NCI-H774 (cell line): ENCODE measurements at regions not wholly inside any gene's neighbourhood (a gene's known extent, or its start where the extent isn't known, plus 50 kb on each side); places are given as distances from the start of the nearest gene placed in this dataset.
"Not testable (repeated sequence)": the region's sequence is repeated elsewhere in the genome, so short reads cannot be mapped to it uniquely, and the experiment has no call there.

Source experiments
- DNase-seq: peaks from one replicate; lab custom pipeline; 2025; lab: John Stamatoyannopoulos, UW

DNA sequence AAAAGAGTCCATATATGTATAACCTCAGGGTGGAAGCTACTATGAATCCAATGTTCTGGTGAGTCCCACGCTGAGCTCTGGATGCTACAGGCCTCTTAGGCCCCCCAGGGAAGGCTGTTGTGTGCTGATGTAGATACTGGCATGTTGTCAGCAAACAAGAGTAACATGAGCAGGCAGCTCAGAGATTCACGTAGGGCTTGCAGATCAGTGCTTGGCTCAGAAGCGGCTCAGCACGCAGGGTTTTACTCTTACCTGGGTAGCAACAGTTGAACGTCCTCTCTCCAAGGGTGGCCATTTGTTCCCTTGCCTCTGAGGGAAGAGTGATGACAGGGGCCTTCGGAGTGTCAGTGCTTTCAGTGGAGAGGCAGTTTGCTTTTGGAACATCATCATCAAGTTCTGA, 93.4 kb downstream of the ZFP64 start:
- no peak for DNase-seq

DNA sequence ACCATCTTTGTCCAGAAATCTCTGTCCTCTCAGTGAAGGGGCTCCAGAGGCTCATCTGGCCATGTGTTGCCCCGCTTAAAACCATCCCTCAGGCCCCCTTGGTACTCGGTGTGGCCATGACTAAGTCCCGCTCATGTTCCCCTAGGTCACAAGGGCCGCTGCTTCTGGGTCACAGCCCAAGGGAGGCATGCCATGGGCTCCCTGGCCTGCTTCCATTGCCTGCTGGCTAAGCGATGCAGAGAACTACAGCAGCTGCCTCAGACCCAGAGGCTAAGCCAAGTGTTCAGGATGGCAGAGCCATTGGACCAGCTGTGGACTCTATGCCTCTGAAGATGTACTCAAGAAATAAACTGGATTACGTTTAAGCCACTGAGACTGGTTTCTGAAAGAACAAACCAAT, 95.5 kb downstream of the ZFP64 start:
- no peak for DNase-seq

DNA sequence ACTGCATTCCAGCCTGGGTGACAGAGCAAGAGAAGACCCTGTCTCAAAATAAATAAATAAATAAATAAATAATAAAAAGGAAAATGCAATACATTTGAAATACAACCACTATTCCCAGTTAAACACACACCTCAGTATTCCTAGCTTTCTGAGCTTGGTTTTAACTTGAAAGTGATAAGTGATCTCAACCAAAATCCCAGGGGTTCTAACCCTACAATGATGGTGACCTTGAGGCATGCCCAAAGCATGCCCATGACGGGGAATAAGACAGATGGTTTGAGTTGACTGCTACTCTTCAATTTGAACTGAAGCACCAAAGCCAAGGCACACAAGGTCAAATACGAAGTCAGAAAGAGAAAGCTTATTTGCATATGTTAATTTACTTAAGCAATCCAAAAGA, 96.9 kb downstream of the ZFP64 start:
- no peak for DNase-seq

DNA sequence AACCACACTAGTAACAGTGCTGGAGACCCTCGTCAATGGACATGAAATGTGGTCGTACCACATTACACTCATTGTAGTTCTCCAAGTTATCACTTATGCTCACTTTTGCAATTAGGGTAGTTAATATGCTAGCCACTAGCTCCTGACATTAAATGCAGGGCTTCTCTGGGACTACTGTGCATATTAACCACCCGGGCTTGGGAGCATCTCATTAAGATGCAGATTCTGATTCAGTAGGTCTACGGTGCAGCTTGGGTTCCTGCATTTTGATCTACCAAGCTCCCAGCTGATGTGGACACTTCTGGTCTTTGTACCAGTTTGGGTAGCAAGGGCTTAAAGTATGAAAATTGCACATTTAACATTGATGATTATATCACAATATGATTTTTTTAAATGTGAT, 98.0 kb downstream of the ZFP64 start:
- no peak for DNase-seq

DNA sequence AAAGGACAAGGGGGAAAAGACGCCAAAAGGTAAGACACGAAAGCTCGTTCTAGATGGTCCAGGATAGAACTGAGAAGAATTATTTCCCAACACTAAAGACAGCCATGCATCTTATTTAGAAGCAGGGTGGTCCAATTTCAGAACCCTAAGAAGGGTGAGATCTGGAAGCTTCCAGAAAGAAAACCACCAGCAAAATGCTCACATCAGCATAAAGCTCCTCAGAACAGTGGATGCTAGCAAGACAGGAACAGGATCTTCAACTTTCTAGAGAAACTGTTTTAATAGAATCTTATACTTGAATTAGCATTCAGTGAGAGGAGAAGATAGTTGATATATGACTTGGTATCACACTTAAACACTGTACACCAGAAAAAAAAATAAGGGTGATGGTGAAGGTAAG, 101.5 kb downstream of the ZFP64 start:
- DNase-seq: no peak

DNA sequence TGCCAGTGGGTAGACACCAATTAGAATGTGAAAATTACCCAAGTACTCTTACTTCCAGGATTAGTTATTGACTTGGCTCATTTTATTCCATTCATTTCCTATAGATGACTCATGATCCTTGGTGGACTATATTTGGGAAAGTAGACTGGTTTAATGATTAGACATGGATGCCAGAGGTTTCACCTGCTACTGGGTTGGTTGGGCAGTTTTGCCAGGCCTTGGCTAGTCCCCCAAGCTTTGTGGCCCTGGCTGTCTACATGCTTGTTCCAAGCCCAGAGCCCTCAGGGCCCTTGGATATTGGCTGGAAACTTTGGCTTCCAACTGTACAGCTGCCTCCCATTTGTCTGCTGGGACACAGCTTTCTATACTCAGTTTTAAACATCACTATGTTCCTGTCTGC, 104.1 kb downstream of the ZFP64 start:
- no peak for DNase-seq

DNA sequence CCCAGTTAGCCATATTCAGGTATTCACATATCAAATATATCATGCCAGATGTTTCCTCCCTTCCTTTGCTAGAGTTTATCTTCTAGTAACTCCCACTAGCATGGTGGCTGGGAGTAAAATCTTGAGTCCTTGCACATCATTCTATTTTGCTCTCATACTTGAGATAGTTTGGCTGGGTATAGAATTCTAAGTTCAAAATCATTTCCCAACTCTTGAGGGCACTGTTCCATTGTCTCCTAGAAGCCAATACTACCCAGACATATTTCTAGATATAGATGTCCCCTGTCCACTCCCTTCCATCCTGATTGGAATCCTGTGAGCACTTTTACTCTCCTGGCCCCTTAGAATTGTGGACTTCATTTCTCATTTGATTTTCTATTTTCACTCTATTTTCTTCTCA, 104.7 kb downstream of the ZFP64 start:
- no peak for DNase-seq

DNA sequence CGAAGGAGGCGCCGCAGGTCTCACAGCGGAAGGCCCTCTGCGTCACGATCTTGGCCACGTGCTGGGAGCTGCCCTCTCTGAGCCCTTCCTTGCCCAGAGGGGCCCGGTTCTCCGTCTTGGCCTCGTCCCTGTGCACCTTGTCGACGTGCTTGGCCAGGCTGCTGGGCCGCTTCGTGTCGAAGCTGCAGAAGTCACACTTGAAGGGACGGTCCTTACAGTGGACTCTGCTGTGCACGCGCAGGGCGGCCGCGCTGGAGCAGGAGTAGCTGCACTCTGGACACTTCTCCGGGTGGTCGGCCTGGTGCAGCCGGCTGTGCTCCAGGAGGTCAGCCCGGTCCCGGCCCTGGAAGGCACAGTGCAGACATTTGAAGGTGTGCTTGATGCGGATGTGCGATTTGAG, 106.9 kb downstream of the ZFP64 start:
- DNase-seq: no peak

DNA sequence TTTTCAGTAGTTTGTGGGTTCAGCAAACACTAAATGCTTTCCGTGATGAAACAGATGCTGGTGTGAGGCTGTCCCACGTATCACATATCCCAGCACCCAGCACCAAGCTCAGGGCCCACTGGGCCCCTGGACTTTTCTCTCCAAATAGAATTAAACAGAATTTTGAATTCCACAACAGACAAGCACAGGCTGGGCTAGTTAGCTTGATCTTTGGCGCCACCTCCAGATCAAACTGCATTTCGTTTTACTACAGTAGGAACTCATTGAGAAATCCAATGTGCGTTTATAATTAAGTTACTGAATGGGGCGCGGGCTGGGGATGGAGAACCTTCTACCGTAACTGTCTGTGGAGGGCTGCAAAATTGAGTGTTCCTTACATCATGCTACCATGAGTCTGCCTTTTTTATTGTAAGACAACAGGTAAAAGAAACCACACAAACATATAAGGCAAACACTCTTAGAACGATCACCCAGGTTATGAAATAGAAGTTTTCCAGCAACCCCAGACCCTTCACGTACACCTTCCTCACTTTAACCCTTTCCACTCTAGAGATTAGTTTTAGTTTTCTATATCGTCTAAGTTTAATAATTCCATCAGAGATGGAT, 107.8 kb downstream of the ZFP64 start:
- peak; percentile 25 for DNase-seq

DNA sequence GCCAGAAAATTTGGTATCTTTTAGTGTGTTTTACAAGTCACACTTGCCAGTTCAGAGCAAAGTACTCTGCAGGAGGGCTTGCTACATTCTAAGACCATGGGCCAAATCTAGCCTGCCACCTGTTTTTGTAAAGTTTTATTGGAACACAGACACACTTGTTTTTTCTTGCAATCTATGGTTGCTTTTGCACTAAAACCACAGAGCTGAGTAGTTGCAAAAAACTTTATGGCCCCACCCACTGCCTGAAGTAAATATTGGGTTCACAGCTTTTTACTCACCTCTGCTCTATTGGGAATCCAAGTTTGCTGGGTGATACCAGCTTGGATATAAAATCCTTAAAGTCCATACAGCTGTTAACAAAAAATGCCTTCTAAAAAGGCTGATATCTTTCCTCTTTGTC, 109.0 kb downstream of the ZFP64 start:
- no peak for DNase-seq

DNA sequence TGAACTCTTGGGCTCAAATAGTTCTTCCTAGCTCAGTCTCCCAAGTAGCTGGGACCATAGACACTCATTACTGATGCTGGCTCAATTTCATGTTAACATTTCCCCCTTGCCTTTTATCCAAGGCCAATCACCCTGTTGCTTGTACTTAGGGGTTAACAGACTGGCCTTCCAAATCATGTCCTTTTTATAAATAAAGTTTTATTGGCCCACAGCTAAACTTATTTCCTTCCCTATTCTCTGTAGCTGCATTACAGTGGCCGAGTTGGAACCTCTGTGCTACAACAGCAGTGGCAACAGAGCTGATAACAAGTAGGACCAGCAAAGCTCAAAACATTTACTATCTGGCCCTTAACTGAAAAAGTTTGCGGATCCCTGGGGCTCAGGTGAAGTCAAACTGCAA, 109.8 kb downstream of the ZFP64 start:
- no peak for DNase-seq

DNA sequence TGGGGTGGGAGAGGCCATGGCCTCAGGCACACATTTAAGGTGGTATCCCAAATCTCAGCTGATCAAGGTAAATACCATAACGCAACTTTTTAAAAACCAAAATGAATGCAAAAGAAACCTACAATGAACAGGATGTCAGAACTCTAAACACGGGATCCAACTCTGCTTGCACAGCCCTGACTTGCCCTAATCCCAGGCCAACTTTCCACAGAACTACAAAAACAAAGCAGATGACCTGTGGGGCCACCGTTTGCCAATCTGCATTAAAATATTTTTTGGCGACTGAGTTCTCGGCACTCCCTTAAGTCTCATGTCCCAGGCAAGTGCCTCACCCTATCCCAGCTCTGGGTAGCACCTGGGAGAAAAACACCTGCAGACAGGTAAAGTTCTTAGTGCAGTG, 110.5 kb downstream of the ZFP64 start:
- no peak for DNase-seq

DNA sequence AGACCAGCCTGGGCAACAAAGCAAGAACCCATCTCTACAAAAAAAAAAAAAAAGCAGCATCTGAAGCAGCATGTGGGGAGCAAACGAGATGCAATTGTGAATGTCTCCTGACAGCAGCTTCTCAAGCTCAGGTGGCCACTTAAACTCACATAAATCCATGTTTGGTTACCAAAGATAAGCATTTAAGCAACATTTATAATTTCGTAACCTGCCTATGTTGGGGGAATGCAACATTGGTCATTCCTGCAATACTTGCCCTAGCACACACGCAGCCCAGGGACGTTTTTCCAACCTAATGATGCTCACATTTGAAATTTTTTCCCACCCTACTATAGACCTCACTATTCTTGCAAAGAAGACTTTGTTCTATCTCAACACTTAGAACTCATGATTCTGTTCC, 113.3 kb downstream of the ZFP64 start:
- DNase-seq: no peak

DNA sequence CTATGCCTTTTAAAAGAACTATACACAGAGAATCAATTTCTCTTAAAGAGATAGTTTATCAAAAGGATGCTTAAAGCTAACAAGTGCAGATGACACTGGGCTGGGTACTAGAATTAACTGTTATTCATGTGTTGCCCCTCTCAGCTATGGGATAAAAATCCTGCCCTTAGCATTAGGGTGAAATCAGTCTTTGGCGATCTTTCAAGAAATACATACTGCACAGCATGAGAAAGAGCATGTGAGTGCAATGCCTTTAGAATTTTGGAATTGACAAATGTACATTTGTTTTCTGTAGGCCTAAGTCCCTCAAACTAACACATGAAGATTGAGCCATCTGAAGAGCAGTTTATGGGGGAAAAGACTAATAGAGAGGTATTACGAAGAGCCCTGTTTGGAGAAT, 115.4 kb downstream of the ZFP64 start:
- DNase-seq: no peak

DNA sequence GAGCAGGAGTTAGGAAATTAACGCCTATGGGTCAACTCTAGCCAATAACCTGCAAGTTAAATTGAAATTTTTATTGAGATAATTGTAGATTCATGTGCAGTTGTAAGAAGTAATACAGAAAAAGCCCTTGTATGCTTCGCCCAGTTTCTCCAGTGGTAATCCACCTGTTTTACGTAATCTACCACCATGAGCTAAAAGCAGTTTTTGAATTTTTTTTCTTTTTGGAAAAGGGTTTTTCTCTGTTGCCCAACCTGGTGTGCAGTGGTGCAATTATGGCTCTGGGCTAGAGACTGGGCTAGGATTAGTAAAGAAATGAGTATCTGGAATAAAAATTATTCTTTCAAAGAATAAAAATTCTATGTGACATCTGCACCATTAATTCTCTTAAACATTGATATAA, 116.2 kb downstream of the ZFP64 start:
- no peak for DNase-seq

DNA sequence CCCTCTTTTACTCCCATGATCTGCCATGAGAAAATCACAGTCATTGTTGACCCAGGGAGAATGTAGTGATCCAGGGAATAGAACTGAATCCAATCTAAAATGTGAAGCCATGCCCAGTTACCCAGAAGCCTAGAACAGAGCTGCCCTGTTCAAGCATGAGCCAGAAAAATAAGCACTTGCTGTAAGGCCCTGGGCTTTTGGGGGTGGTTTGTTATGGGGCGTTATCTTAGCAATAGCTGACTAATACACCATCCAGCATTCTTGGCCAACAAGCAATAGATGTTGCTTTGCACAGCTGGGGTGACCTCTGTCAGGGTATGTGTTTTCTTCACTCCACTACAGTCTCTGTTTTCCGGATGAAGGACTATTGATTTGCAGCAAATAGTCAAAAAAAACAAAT, 120.4 kb downstream of the ZFP64 start:
- DNase-seq: no peak

DNA sequence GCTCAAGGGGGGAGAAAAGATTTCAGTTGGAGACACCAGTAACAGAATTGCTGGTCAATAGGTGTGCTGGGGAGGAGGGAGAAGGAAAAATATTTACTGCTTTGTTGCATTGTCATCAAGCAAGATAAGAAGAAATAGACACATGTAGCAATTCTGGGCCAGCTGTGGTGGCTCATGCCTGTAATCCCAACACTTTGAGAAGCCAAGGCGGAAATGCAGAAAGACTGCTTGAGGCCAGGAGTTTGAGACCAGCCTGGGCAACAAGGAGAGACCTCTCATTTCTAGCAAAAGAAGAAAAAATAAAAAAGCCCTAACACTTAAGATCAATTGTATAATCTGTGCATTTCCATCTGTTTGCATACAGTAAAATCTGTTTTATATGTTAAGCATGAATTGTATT, 126.6 kb downstream of the ZFP64 start:
- DNase-seq: no peak

DNA sequence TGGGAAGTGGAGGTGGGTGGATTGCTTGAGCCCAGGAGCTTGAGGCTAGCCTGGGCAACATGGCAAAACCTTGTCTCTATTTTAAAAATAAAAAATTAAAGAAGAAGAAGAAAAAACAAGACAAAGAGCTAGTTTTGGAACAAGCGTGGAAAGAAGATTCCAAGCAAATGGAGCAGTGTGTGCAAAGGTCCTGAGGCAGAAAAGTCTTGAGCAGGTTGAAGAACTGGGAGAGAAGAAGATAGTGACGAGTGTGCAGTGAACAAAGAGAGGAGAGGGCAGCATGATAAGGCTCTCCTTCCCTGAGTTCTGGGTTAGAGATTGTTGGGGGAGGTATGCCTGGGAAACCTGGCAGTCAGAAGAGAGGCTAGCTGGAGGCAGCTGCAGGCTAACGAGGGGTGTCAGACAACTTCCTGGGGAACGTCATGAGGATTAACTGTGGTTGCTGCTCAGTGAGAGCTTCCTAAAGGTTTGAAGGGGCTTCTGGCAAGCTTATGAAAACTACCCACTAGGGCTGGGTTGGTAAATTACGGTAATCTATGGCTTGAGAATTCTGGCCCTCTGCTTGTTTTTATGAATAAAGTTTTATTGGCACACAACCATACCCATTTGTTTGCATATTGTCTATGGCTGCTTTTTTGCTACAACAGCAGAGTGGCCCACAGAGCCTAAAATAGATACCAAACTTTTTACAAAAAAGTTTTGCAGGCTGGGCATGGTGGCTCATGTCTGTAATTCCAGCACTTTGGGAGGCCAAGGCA, 128.9 kb downstream of the ZFP64 start:
- DNase-seq: no peak

DNA sequence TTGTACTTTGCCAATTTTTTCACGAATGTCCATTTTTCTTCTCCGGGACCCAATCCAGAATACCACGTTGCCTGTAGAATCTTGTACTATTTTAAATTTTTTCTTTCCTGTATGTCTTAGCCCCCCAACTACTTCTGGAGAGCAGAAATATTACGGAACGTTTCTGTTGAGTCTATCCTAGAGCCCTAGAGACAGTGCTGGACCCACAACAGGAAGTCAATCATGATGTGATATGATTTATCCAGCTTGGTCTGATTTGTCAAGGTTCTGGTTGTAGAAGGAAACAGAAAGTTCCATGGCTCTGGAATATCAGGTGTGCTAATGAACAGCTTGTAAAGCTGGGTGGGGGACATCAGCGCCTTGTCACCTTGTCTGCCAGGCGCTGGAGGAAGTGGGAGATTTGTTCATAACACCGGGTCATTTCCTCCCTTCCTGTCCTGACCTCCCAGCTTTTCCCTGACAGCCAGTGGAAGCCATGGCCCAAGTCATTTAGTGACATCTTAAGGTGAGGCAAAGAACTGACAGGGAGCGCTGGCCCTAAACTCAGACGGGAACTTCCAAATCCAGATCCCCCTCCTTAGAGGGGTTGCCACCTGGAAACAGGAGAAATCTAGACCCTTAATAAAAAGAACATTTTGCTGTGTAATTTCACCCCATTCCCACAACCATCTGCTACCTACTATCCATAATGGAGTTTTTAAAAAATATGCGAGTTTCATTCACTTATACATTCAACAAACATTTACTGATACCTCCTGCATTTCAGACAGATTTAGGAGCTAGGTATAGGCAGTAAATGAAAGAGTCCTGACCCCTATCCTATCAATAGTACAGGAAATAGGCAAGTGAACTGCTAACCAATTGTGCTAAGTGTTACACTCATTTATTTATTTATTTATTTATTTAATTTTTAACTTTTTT, 130.5 kb downstream of the ZFP64 start:
- no peak for DNase-seq

DNA sequence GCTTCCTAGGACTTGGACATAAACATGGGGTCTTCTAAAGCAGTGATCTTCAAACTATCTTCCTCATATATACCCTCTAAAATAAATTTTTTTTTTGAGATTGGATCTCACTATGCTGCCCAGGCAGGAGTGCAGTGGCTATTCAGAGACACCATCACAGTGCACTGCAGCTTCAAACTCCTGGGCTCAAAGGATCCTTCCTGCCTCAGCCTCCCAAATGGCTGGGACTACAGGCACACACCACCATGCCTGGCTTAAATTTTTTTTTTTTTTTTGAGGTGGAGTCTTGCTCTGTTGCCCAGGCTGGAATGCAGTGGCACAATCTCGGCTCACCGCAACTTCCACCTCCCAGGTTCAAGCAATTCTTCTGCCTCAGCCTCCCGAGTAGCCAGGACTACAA, 134.4 kb downstream of the ZFP64 start:
- not testable (repeated sequence) for DNase-seq

DNA sequence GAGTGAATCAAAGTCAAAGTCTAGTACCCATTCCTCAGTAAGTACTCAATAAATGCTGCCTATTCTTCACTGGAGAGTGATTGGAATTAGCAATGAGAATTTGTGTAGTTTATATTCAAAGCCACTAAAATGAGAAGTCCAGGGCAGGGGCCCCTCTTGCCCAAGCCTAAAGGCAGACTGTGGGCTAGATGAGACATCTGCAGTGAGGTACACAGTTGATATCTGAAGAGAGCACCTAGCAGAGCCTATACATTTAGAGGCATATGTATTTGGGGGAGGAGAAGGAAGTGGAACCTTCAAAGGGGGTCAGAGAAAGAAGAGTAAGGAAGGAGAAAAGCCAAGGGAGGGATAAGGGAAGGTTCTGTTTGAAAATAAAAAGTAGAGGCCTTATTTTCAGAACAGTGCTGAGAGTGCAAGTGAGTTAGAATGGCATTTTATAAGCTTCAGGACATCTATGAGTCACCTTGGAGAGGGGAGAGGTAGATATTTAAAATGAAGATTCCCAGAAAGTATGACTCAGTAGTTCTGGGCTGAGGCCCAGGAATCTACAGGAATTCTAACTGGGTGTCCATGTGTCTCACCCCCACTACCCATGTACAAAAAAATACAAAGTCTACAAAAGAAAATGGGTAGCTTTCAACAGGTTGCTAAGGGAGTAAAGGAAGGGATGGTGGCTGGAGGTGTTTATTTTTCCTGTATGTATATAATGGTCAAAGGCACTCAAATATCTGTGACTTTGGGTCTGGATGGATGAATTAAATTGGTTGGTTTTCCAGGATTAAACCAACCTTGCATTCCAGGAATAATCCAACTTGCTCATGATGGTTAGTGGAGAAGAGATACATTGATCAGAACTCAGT, 135.1 kb downstream of the ZFP64 start:
- DNase-seq: no peak

DNA sequence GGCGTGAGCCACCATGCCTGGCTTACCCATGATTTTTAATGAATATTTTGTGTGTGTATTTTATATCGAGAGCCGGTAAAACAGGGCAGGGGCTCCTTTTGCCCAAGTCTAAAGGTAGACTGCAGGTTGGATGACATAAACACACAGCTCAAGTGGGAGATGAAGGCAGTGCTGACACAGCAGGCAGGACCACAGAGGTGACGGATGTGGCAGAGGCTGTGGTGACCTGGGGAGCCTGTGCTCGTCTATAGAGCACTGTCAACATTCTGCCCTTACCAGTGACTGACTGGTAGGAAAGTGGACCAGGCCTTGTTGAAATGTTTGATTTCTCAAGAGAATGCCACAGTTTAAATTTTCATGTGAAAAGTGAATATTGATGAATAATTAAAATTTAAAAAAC, 137.5 kb downstream of the ZFP64 start:
- no peak for DNase-seq
